Heart left ventricle (tissue), 16 donors: ENCODE measurements at regions not wholly inside any gene's neighbourhood (a gene's known extent, or its start where the extent isn't known, plus 50 kb on each side); places are given as distances from the start of the nearest gene placed in this dataset.

ENCODE experiments used
- ATAC-seq, 4 donors: fragments of 200-7000 bp; cut with Tn5 transposase; one replicate each; pipeline ENCODE4 v1.9.1; 2020 to 2022; ENCODE audit warnings: moderate library complexity in 4 of 4, mild to moderate bottlenecking in 3 of 4, moderate number of reproducible peaks in 1 of 4
- DNase-seq, 5 donors: peaks; one replicate each; pipeline ENCODE4 v3.0.0-alpha.2; 2020
- H3K27ac ChIP-seq, 12 donors: fragments of 200-600 bp; sonication (generic) in 4 of 12; one replicate each; pipeline versions ENCODE4 v1.5.0 to v1.8.0; 2016 to 2022; ENCODE audit warnings: mild to moderate bottlenecking in 2 of 12
- H3K27me3 ChIP-seq, 9 donors: fragments of 200-600 bp; sonication (generic) in 2 of 9; one replicate each; pipeline versions ENCODE4 v1.5.1 to v1.8.0; 2016 to 2022; ENCODE audit warnings: mild to moderate bottlenecking in 3 of 9
- H3K36me3 ChIP-seq, 9 donors: fragments of 200-600 bp; sonication (generic) in 2 of 9; one replicate each; pipeline versions ENCODE4 v1.5.0 to v1.8.0; 2018 to 2022; ENCODE audit warnings: mild to moderate bottlenecking in 2 of 9
- H3K4me1 ChIP-seq, 12 donors: fragments of 200-600 bp; sonication (generic) in 4 of 12; one replicate each; pipeline versions ENCODE4 v1.5.0 to v1.8.0; 2016 to 2022; ENCODE audit warnings: mild to moderate bottlenecking in 3 of 12
- H3K4me3 ChIP-seq, 12 donors: fragments of 200-600 bp; sonication (generic) in 4 of 12; one replicate each; pipeline versions ENCODE4 v1.5.0 to v1.8.0; 2017 to 2022; ENCODE audit warnings: mild to moderate bottlenecking in 9 of 12, moderate library complexity in 4 of 12
- H3K9me3 ChIP-seq, 12 donors: fragments of 200-600 bp; sonication (generic) in 4 of 12; one replicate each; pipeline versions ENCODE4 v1.5.0 to v1.8.0; 2016 to 2022; ENCODE audit warnings: mild to moderate bottlenecking in 1 of 12
- POLR2A ChIP-seq, 2 donors: fragments of 450-650 bp; IDR thresholded peaks; one replicate each; pipeline ENCODE4 v1.6.1; 2017; ENCODE audit warnings: antibody characterized with exemption in 2 of 2, mild to moderate bottlenecking in 2 of 2, moderate library complexity in 2 of 2
- WGBS, 4 donors: extraction: QIAGEN DNeasy Blood & Tissue Kit in 2 of 4; methylation state at CpG; one replicate each; pipeline versions ENCODE4 v1.1.5 to v1.1.7; 2013 to 2018; 5-methylcytosine and 5-hydroxymethylcytosine counted together
- intact Hi-C, 10 donors: fragments of 100-400 bp; cut with DNase I; formaldehyde crosslinking; loops; one replicate each; pipeline versions ENCODE4 v1.11.1 to v1.14.2; 2022
- TF ChIP-seq, protein P1 (sequence below), 12 donors: fragments of 200-600 bp; sonication (generic) in 4 of 12; IDR thresholded peaks; one replicate each; pipeline versions ENCODE4 v1.5.0 to v1.8.0; 2018 to 2022; ENCODE audit warnings: antibody characterized with exemption in 12 of 12, mild to moderate bottlenecking in 5 of 12
- donor health status: ischemic (EF 13 %, LVEDD 7.1; RV severe dilation, severe dysfunction).
- donor health status: healthy with polysubstance abuse.
- donor health status: DM: no; HTN: yes; CAD: no.
- donor health status: DM: no; HTN: no; CAD: no.
- donor health status: ischemic (EF 25% LVEDD 6.9; RV normal size, moderate dysfunction).
- donor health status: ischemic (EF 25% LVEDD 5.7; RV mildly dilated, moderate dysfunction).
- donor health status: healthy.
- donor health status: DM: yes; HTN: yes; CAD: no.
- donor health status: ischemic (EF 35%, LVEDD 5.7; RV mildly dilated, moderate dysfunction).
- donor health status: nonischemic (EF 11% LVEDD 7.7; RV severe dilation, severe dysfunction).
- donor health status: DM: yes; HTN: yes; CAD: no.
- donor health status: PGD.
- donor health status: ischemic (EF 29% LVEDD 5.4; RV normal size, mild dysfunction).
- donor health status: nonischemic (EF 23%, LVEDD 6.1; RV moderate dilation, normal function).

DNA sequence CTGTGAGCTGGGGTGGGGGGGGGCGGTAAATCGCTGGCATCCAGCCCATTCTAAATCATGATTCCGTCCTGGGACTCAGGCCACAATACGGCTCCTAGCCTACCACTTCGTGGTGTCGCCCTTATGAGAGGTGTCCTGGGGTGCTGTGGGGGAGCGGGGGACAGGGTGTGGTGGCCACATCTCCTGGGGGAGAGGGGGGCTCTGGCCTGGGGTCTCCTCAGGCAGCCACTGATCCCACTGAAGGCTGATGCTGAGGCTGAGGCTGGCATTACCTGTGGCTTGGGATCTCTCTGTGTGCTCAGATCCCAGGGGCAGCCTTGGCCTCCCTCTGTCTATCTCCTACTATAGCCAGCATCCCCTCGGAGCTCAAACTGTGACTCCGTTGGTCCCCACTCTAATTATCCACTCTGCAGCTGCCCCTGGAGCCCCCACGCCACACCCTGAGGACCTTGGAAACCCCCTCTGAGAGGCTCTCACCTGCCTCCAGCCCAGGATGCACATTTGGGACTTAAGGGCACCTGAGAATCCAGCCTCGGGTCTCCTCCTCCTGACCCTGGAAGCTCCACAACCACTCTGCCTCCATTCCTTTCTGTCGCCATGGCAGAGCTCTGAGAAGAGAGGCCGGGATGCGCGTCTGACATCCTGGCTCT lies 249.3 kb upstream of the TCERG1L start:
- WGBS, 4 donors = 68 to 80% (median 78%) methylated on average over 15 of the region's 15 CpGs
- DNase-seq (no peak), ATAC-seq (no peak)
- Histone ChIP-seq H3K27me3 (peaks cover 0 to 42% (median 3%) of the 10 kb centered on the region in 9 donors), H3K27ac (no peak overlapping the region), H3K4me3 (no peak overlapping the region), H3K36me3 (no peaks in the 10 kb centered on the region), H3K9me3 (peaks cover 0 to 21% (median 11%) of the 10 kb centered on the region in 12 donors), H3K4me1 (no peaks in the 10 kb centered on the region)
- intact Hi-C loops = no loop called here
- TF ChIP-seq POLR2A (IDR thresholded peaks at IDR 0.05) = no peak
- TF ChIP-seq, protein P1, sequence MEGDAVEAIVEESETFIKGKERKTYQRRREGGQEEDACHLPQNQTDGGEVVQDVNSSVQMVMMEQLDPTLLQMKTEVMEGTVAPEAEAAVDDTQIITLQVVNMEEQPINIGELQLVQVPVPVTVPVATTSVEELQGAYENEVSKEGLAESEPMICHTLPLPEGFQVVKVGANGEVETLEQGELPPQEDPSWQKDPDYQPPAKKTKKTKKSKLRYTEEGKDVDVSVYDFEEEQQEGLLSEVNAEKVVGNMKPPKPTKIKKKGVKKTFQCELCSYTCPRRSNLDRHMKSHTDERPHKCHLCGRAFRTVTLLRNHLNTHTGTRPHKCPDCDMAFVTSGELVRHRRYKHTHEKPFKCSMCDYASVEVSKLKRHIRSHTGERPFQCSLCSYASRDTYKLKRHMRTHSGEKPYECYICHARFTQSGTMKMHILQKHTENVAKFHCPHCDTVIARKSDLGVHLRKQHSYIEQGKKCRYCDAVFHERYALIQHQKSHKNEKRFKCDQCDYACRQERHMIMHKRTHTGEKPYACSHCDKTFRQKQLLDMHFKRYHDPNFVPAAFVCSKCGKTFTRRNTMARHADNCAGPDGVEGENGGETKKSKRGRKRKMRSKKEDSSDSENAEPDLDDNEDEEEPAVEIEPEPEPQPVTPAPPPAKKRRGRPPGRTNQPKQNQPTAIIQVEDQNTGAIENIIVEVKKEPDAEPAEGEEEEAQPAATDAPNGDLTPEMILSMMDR (IDR thresholded peaks at IDR 0.05) = no peak

DNA sequence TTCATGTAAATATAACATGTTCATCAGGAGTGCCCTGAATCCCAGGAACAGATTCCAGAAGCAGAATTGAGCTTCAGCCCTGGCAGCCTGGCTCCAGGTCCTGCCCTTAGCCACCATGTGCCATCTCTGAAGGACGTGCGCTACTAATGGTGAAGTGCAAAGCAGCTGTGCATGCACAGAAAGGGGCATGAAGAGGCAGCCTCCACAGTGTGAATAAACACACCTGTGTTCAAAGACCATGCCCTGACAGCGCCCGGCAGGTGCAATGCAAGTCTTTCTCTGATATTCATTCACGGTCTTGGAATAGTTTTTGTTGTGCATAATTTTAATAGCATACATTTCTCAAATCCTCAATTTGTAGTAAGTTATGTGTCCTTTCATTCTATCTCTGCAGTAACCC lies 250.4 kb upstream of the TCERG1L start:
- intact Hi-C loops = no loop called here
- DNase-seq = no peak
- WGBS, 4 donors = 85 to 92% (median 90%) methylated on average over 5 of the region's 5 CpGs
- no peak for ATAC-seq
- H3K4me3 ChIP-seq = no peak overlapping the region
- H3K4me1 ChIP-seq = no peaks in the 10 kb centered on the region
- no peak for TF ChIP-seq POLR2A (IDR thresholded peaks at IDR 0.05)
- TF ChIP-seq, protein P1 (IDR thresholded peaks at IDR 0.05) = no peak
- peaks cover 0 to 25% (median 12%) of the 10 kb centered on the region in 12 donors for H3K9me3 ChIP-seq
- H3K36me3 ChIP-seq = no peaks in the 10 kb centered on the region
- no peak overlapping the region for H3K27ac ChIP-seq
- H3K27me3 ChIP-seq = peaks cover 0 to 33% (median 3%) of the 10 kb centered on the region in 9 donors

DNA sequence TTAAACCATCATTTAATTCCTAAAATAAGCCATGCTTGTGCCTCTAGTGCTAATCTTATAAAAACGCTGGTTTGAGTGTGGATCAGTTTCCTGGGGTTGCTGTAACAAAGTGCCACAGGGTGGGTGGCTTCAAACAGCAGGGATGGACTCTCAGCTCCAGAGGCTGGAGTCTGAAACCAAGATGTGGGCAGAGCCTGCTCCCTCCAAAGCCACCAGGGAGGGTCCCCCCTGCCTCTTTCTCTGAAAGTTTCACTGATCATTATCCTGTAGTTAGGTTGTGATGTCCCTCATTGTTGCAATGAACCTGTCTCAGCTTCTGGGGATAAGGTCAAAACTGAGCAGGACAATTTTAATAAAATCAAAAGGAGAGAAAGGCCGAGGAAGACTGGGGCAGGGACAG lies 251.9 kb upstream of the TCERG1L start:
- Histone ChIP-seq H3K4me1 (no peaks in the 10 kb centered on the region), H3K36me3 (no peaks in the 10 kb centered on the region), H3K27me3 (peaks cover 0 to 33% (median 3%) of the 10 kb centered on the region in 9 donors), H3K9me3 (peaks cover 0 to 25% (median 12%) of the 10 kb centered on the region in 12 donors), H3K27ac (no peak overlapping the region), H3K4me3 (no peak overlapping the region)
- no peak for DNase-seq
- intact Hi-C loops = no loop called here
- 61 to 80% (median 70%) methylated on average over 2 of the region's 2 CpGs for WGBS, 4 donors
- ATAC-seq = no peak
- TF ChIP-seq POLR2A (IDR thresholded peaks at IDR 0.05) = no peak
- TF ChIP-seq, protein P1 (IDR thresholded peaks at IDR 0.05) = no peak

DNA sequence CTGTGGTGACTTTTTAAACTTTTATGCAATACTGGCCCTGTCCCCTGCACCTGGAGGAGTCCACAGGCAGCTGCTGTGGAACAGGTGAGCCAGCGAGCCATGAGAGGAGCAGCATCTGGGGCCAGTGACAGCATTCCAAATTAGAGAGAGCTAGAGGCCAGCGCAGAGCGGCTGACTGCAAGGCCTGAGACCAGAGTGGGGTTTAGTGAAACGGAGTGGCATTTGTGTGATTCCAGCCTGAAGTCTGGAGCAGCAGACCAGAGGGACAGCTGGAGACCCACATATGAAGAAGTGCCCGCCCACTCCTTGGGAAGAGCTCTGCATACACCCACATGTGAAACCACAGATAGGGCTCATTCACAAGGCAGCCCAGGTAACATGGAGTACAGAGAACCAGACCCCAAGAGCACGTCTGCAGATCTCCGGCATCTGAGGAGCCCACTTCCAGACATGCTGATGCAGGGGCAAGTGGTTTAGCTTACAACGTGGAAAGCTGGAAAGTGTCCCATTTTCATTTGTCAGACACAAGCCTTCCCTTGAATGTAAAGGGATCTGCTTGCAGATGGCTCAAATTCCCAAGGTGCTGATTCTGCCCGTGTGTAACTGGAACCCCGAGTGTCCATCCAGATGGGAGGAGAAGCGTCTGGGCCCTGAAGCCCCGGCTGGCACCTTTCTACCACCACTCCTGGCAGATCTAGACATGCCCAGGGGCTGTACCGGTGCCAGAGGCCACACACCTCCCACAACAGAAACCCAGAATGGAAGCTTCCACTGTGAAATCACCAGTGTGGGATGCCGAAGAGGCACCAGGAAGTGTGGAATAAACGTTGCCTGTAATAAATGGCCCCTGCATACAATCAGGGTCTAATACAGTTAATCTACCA lies 256.0 kb upstream of the TCERG1L start:
- TF ChIP-seq POLR2A (IDR thresholded peaks at IDR 0.05) = no peak
- TF ChIP-seq, protein P1 (IDR thresholded peaks at IDR 0.05) = no peak
- Histone ChIP-seq H3K4me1 (no peaks in the 10 kb centered on the region), H3K27me3 (peaks cover 0 to 10% (median 0%) of the 10 kb centered on the region in 9 donors), H3K9me3 (peaks cover 0 to 25% (median 12%) of the 10 kb centered on the region in 12 donors), H3K4me3 (no peak overlapping the region), H3K27ac (no peak overlapping the region), H3K36me3 (no peaks in the 10 kb centered on the region)
- ATAC-seq (no peak), DNase-seq (no peak)
- intact Hi-C loops = no loop called here
- 75 to 80% (median 76%) methylated on average over 12 to 15 of the region's 15 CpGs for WGBS, 4 donors
